Panc1 (cell line): ENCODE measurements at regions not wholly inside any gene's neighbourhood (a gene's known extent, or its start where the extent isn't known, plus 50 kb on each side); places are given as distances from the start of the nearest gene placed in this dataset.

Source experiments
- ATAC-seq: fragments of 200-7000 bp; cut with Tn5 transposase; 2 replicates; pipeline ENCODE4 v1.9.1; 2020; ENCODE audit warnings: mild to moderate bottlenecking, moderate library complexity
- BruUV-seq: library from RNA; stranded (reverse); fragments of 400-500 nt; replicated peaks from 2 replicates; lab custom pipeline; 2021; lab: Mats Ljungman, UMichigan
- CTCF ChIA-PET: fragments of 300-600 bp; sonication (Branson Sonifier 250); formaldehyde crosslinking; loops from one replicate; lab custom pipeline; 2022; ENCODE audit warnings: antibody characterized with exemption; lab: Charles Lee
- POLR2A ChIA-PET: fragments of 300-600 bp; sonication (Branson Sonifier 250); formaldehyde crosslinking; loops from one replicate; lab custom pipeline; 2022; ENCODE audit warnings: antibody characterized with exemption; lab: Charles Lee
- DNase-seq: peaks from one replicate; pipeline ENCODE4 v3.0.0-alpha.2; 2010; ENCODE audit warnings: low read depth, low spot score
- H3K27ac ChIP-seq: 2 replicates; pipeline ENCODE4 v1.5.1; 2011; ENCODE audit warnings: mild to moderate bottlenecking, low read length, inconsistent platforms
- H3K27me3 ChIP-seq: fragments of 200-500 bp; sonication (Bioruptor generic); 2 replicates; pipeline ENCODE4 v1.6.0; 2014; ENCODE audit warnings: low read length, inconsistent platforms; ENCODE audit not compliant: control insufficient read depth, insufficient read depth
- H3K36me3 ChIP-seq: fragments of 200-500 bp; sonication (Bioruptor generic); 2 replicates; pipeline ENCODE4 v1.5.1; 2014; ENCODE audit warnings: inconsistent platforms, mild to moderate bottlenecking, low read length, moderate library complexity; ENCODE audit not compliant: control insufficient read depth, insufficient read depth
- H3K4me1 ChIP-seq: 2 replicates; pipeline ENCODE4 v1.5.1; 2011; ENCODE audit warnings: inconsistent platforms, mild to moderate bottlenecking, low read length, moderate library complexity; ENCODE audit not compliant: control insufficient read depth, insufficient read depth
- H3K4me3 ChIP-seq, 2 experiments: 2 replicates each; pipeline ENCODE4 v1.5.1; 2011 to 2012; ENCODE audit warnings: low read depth in 2 of 2, low read length in 2 of 2, mild to moderate bottlenecking in 2 of 2, inconsistent platforms in 1 of 2, moderate library complexity in 1 of 2
- H3K9me3 ChIP-seq: fragments of 200-500 bp; sonication (Bioruptor generic); 2 replicates; pipeline ENCODE4 v1.5.1; 2014; ENCODE audit warnings: low read depth, mild to moderate bottlenecking, inconsistent platforms, low read length, moderate library complexity; ENCODE audit not compliant: control insufficient read depth, insufficient read depth
- POLR2AphosphoS5 ChIP-seq: IDR thresholded peaks from 2 replicates; pipeline ENCODE4 v1.6.1; 2012; ENCODE audit warnings: mild to moderate bottlenecking, low read depth, low read length, moderate library complexity
- SIN3A ChIP-seq: IDR thresholded peaks from 2 replicates; pipeline ENCODE4 v1.6.1; 2012; ENCODE audit warnings: low read depth, mild to moderate bottlenecking, low read length, moderate library complexity, borderline replicate concordance; ENCODE audit not compliant: insufficient read depth
- TCF7L2 ChIP-seq: IDR thresholded peaks from 2 replicates; pipeline ENCODE4 v1.6.1; 2011; ENCODE audit warnings: mild to moderate bottlenecking, low read depth, low read length, inconsistent platforms
- in situ Hi-C: cut with HindIII; loops from 2 replicates; pipeline ENCODE4 v1.10.0; 2016; ENCODE audit warnings: low sequenced_read_pairs, low pct_unique_long_range_greater_than_20kb
- intact Hi-C: fragments of 100-400 bp; cut with micrococcal nuclease; formaldehyde crosslinking; loops from one replicate; pipeline ENCODE4 v1.10.0; 2022; ENCODE audit not compliant: unreplicated experiment
- TF ChIP-seq, protein P1 (sequence below): fragments of 450-650 bp; IDR thresholded peaks from 2 replicates; pipeline ENCODE4 v1.5.1; 2017; ENCODE audit warnings: mild to moderate bottlenecking
- TF ChIP-seq, protein P2 (sequence below), 2 experiments: IDR thresholded peaks; 2 replicates each; pipeline ENCODE4 v1.6.1; 2011 to 2012; ENCODE audit warnings: low read depth in 2 of 2, control low read depth in 1 of 2, low read length in 1 of 2, mild to moderate bottlenecking in 1 of 2, moderate library complexity in 1 of 2; ENCODE audit not compliant: insufficient read depth in 1 of 2

DNA sequence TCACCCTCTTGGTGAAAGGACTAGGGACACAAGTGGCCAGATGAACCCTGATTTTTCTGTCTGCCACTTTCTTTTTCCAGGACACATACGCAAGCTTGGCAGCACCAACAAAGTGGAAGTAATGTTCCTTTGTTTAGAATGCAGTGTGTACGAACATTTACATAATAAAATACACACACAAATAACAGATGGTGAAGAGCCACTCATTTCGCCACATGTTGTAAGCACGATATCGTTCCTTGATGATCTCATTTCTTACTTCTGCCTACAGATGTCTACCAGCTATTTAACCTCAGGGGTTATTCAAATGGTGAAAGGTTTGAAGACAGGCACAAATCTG, 670.2 kb upstream of the CXADR start:
- in situ Hi-C loops (no loop called here), intact Hi-C loops (no loop called here)
- BruUV-seq: no TSS peak
- ChIA-PET CTCF (no interaction called here), POLR2A (no interaction called here)
- Histone ChIP-seq H3K27me3 (no peaks in the 10 kb centered on the region), H3K4me3 (no peak overlapping the region), H3K4me1 (no peaks in the 10 kb centered on the region), H3K9me3 (no peaks in the 10 kb centered on the region), H3K27ac (no peak overlapping the region), H3K36me3 (no peaks in the 10 kb centered on the region)
- no peak for DNase-seq
- no peak for TF ChIP-seq TCF7L2
- TF ChIP-seq, protein P1, sequence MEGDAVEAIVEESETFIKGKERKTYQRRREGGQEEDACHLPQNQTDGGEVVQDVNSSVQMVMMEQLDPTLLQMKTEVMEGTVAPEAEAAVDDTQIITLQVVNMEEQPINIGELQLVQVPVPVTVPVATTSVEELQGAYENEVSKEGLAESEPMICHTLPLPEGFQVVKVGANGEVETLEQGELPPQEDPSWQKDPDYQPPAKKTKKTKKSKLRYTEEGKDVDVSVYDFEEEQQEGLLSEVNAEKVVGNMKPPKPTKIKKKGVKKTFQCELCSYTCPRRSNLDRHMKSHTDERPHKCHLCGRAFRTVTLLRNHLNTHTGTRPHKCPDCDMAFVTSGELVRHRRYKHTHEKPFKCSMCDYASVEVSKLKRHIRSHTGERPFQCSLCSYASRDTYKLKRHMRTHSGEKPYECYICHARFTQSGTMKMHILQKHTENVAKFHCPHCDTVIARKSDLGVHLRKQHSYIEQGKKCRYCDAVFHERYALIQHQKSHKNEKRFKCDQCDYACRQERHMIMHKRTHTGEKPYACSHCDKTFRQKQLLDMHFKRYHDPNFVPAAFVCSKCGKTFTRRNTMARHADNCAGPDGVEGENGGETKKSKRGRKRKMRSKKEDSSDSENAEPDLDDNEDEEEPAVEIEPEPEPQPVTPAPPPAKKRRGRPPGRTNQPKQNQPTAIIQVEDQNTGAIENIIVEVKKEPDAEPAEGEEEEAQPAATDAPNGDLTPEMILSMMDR: no peak
- no peak for TF ChIP-seq SIN3A
- TF ChIP-seq POLR2AphosphoS5: no peak
- TF ChIP-seq, protein P2, sequence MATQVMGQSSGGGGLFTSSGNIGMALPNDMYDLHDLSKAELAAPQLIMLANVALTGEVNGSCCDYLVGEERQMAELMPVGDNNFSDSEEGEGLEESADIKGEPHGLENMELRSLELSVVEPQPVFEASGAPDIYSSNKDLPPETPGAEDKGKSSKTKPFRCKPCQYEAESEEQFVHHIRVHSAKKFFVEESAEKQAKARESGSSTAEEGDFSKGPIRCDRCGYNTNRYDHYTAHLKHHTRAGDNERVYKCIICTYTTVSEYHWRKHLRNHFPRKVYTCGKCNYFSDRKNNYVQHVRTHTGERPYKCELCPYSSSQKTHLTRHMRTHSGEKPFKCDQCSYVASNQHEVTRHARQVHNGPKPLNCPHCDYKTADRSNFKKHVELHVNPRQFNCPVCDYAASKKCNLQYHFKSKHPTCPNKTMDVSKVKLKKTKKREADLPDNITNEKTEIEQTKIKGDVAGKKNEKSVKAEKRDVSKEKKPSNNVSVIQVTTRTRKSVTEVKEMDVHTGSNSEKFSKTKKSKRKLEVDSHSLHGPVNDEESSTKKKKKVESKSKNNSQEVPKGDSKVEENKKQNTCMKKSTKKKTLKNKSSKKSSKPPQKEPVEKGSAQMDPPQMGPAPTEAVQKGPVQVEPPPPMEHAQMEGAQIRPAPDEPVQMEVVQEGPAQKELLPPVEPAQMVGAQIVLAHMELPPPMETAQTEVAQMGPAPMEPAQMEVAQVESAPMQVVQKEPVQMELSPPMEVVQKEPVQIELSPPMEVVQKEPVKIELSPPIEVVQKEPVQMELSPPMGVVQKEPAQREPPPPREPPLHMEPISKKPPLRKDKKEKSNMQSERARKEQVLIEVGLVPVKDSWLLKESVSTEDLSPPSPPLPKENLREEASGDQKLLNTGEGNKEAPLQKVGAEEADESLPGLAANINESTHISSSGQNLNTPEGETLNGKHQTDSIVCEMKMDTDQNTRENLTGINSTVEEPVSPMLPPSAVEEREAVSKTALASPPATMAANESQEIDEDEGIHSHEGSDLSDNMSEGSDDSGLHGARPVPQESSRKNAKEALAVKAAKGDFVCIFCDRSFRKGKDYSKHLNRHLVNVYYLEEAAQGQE (IDR thresholded peaks at IDR 0.05; ENCODE audit: insufficient read depth in 1 of 2, low read depth in 2 of 2, low read length in 1 of 2): no peak
- no peak for ATAC-seq

DNA sequence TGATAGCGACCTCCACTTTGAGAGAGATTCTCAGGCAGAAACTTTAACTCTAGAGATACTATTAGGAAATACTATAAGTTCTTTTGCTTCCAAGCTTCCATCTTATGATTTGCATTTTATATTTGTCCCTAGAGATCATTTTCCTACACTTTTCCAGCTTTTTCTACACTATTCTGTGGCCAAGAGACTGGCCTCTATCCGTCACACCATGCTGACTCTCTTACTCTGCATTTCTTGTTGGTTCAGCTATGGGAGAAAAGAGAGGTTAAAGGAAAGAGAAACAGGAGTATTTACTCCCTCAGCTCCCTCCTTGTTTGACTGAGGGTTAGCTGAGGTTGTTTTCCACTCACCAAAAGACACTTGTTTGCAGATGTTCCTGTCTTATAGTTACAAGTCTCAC, 665.6 kb upstream of the CXADR start:
- TF ChIP-seq POLR2AphosphoS5: no peak
- TF ChIP-seq, protein P2 (IDR thresholded peaks at IDR 0.05; ENCODE audit: insufficient read depth in 1 of 2, low read depth in 2 of 2, low read length in 1 of 2): no peak
- no peak for TF ChIP-seq TCF7L2
- no peak for TF ChIP-seq SIN3A
- TF ChIP-seq, protein P1: no peak
- CTCF ChIA-PET: no interaction called here
- H3K9me3 ChIP-seq: no peaks in the 10 kb centered on the region
- BruUV-seq: no TSS peak
- no peak for DNase-seq
- no peaks in the 10 kb centered on the region for H3K4me1 ChIP-seq
- intact Hi-C loops (no loop called here), in situ Hi-C loops (no loop called here)
- H3K27me3 ChIP-seq: no peaks in the 10 kb centered on the region
- POLR2A ChIA-PET: no interaction called here
- ATAC-seq: no peak
- H3K36me3 ChIP-seq: no peaks in the 10 kb centered on the region
- H3K27ac ChIP-seq: no peak overlapping the region
- no peak overlapping the region for H3K4me3 ChIP-seq
